Right forelimb (tissue), 1 donor: ENCODE measurements at regions not wholly inside any gene's neighbourhood (a gene's known extent, or its start where the extent isn't known, plus 50 kb on each side); places are given as distances from the start of the nearest gene placed in this dataset.

Experiments
- DNase-seq: peaks from one replicate; pipeline ENCODE4 v3.0.0-alpha.2; 2018

DNA sequence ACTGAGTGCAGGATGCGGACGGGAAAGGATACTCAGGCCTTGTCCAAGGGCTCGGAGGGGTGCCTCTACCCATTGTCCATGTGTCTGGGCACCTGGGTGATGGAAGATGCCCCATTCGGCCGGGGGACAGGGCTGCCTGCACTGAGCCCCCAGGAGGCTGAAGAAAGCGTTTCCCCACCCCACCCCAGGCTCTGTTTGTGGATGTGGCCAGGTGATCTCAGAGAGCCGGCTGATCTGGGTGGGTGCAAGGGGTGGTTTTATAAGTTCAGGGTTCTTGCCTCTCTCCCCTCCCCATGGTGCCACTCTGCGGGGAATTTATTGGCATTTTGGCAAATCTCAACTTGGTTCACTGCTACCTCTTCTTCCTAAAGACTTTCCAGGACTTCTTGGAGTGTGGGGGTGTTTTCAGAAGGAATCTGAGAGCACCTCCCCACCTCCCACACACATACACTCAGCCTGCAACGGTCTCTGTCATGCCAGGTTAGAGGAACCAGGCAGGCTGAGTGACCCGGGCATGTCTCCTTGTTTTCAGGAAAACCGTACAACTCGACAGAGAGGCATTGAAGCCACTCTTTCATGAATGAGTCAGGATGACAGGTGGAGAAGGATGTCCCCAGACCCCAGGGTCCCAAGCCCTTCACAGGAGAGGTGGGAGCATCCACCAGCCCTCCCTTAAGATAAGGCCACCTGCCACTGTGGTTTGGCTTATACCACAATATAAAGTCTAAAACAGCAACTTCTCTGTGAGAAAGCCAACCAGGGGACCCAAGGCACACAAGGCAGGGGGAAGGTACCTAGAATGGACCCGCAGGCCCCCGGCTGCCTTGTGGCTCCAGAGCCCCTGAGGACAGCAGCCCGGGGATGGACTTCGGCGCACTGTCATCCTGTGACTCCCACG, 174.9 kb downstream of the ETS2 start:
- no peak for DNase-seq

GRCh38 chr21:38979271-38980121, 173.8 kb downstream of the ETS2 start:
- no peak for DNase-seq

- DNase-seq: no peak
Observed at GRCh38 chr21:38976900-38977299, 171.2 kb downstream of the ETS2 start.

- DNase-seq: no peak
Observed at GRCh38 chr21:38973552-38973951, 167.8 kb downstream of the ETS2 start.

- DNase-seq: no peak
Observed at GRCh38 chr21:38972078-38972477, 166.3 kb downstream of the ETS2 start.

- DNase-seq: no peak
Observed at GRCh38 chr21:38970765-38971164, 165.0 kb downstream of the ETS2 start.

DNA sequence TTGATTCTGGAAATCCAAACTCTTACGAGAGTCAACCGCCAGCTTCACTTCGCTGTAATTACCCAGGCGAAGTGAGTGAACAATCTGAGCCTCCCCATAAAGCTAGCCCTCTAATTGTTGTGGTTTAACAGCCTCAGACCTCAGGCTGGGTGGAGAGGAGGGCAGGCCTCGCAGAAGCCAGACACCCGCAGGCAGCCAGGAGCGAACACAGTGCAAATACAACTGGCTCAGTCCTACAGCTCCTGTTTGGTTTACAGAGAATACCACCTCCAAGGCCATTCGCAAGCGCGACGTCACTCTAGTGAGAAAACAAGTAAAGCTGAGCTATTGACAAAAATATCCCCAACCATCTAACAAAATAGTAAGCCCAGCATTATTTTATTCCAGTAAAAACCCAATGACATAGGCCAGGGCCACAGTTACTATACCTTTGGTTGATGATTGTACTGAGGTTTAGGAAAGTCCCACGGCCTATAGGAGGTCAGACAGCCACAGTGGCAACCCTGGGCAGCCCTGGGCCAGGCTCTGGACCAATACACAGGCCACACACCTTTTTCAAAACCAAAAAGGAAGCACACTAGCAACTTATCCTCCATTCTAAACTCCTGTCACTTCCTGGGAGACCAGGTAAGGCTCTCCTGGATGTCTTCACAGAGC, 163.3 kb downstream of the ETS2 start:
- no peak for DNase-seq

- no peak for DNase-seq
Observed at GRCh38 chr21:38965910-38966504, 160.3 kb downstream of the ETS2 start.

DNA sequence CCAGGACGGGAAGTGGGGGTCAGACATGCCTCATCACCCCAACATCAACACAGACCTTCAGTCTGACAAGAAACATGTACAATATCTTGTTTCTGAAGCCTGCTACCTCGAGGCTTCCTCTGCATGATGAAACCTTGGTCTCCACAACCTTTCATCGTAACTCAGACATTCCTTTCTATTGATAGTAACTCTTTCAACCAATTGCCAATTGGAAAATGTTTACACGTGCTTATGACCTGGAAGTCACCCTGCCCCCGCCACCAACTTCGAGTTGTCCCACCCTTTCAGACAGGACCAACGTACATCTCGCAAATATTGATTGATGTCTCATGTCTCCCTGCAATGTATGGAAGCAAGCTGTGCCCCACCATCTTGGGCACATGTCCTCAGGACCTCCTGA, 159.5 kb downstream of the ETS2 start:
- no peak for DNase-seq

DNA sequence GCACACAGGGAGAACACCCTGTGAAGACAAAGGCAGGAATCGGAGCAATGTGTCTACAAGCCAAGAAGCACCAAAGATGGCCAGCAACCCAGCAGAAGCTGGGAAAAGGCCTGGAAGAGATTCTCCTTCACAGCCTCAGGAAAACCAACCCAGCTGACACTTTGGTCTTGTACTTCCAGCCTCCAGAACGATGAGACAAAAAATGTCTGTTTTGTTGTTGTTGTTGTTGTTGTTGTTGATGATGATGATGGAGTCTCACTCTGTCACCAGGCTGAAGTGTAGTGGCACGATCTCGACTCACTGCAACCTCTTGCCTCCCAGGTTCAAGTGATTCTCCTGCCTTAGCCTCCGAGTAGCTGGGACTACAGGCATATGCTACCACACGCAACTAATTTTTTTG, 157.3 kb downstream of the ETS2 start:
- DNase-seq: no peak

GRCh38 chr21:38960251-38960650, 154.5 kb downstream of the ETS2 start:
- DNase-seq: no peak

- no peak for DNase-seq
Observed at GRCh38 chr21:38959692-38960061, 153.9 kb downstream of the ETS2 start.

- DNase-seq: no peak
Observed at GRCh38 chr21:38958940-38959691, 153.4 kb downstream of the ETS2 start.

DNA sequence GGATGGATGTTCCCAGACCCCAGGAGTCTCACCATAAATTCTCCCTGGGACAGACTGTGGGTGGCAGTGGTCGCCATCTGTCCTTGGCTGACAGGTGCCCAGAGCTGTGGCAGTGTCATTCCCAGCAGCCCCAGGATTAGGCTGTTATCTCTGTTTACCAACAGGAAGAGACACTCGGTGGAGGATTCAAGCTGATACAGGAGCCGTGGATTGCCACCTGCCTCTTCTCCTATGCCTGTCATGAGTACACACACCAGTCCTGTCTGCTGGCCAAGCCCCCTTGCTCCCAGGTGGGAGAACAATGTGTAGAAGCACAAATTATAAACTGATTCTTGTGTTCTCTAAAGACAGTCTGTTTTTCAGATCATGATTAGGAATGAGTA, 152.6 kb downstream of the ETS2 start:
- no peak for DNase-seq

- DNase-seq: no peak
Observed at GRCh38 chr21:38957575-38958322, 152.0 kb downstream of the ETS2 start.

GRCh38 chr21:38956856-38957571, 151.3 kb downstream of the ETS2 start:
- no peak for DNase-seq

DNA sequence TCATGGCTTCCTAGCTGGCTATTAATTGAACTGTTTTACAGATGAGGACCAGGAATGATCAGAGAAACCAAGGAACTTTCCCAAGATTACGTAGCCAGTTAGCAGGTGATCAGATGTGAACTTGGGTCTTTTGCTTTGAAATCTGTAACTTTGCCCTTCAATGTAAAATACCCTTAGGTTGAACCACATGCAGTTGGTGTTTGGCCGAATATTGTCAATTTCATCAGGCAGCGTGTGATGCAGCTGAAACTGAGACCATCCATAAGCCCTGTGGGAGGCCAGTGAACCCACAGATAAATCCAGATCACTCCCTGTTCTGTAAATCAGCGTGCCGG, 150.8 kb downstream of the ETS2 start:
- DNase-seq: no peak

GRCh38 chr21:38956007-38956406, 150.3 kb downstream of the ETS2 start:
- DNase-seq: no peak

DNA sequence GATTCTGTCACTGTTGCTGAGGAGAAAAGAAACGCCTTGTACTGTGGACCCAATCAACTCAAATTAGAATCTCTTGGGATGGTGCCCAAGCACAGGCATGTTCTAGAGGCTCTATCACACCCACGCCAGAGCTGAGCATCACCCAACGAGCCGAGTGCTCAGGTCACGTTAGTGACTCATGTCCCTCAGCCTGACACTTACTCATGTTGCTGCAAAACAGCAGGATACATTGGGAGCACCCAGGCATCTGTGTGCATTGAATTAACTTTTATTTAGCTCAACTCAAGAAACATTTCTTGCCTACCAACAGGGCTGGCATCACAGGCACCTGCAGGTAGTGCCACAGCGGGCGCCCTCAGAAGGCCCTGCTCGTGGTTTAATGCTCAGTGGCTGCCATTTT, 149.8 kb downstream of the ETS2 start:
- no peak for DNase-seq

- DNase-seq: no peak
Observed at GRCh38 chr21:38954588-38955004, 148.9 kb downstream of the ETS2 start.

GRCh38 chr21:38953516-38953915, 147.8 kb downstream of the ETS2 start:
- no peak for DNase-seq
